Tibial artery (tissue), 4 donors: ENCODE measurements at regions not wholly inside any gene's neighbourhood (a gene's known extent, or its start where the extent isn't known, plus 50 kb on each side); places are given as distances from the start of the nearest gene placed in this dataset.

Source experiments
- DNase-seq, 2 donors: peaks; one replicate each; pipeline ENCODE4 v3.0.0-alpha.2; 2019
- H3K27ac ChIP-seq, 2 donors: fragments of 200-600 bp; sonication (generic) in 1 of 2; 1 replicate in 1 of 2; 2 replicates in 1 of 2; pipeline ENCODE4 v1.5.1; 2018 to 2019; ENCODE audit warnings: mild to moderate bottlenecking in 1 of 2
- H3K27me3 ChIP-seq, 2 donors: fragments of 200-600 bp; sonication (generic) in 1 of 2; one replicate each; pipeline versions ENCODE4 v1.5.1 to v1.6.0; 2016 to 2019
- H3K36me3 ChIP-seq, 3 donors: fragments of 200-600 bp; sonication (generic) in 2 of 3; one replicate each; pipeline ENCODE4 v1.5.1; 2016 to 2019; ENCODE audit warnings: mild to moderate bottlenecking in 2 of 3
- H3K4me1 ChIP-seq, 4 donors: fragments of 200-600 bp; sonication (generic) in 2 of 4; 1 replicate in 3 of 4; 2 replicates in 1 of 4; pipeline ENCODE4 v1.5.1; 2016 to 2019
- H3K4me3 ChIP-seq, 2 donors: fragments of 200-600 bp; sonication (generic) in 1 of 2; 1 replicate in 1 of 2; 2 replicates in 1 of 2; pipeline ENCODE4 v1.5.1; 2018 to 2019; ENCODE audit warnings: mild to moderate bottlenecking in 2 of 2
- H3K9me3 ChIP-seq, 3 donors: fragments of 200-600 bp; sonication (generic) in 1 of 3; one replicate each; pipeline ENCODE4 v1.5.1; 2016 to 2019
- CTCF ChIP-seq, 2 experiments: fragments of 200-600 bp in 1 of 2; fragments of 450-650 bp in 1 of 2; IDR thresholded peaks; one replicate each; pipeline ENCODE4 v1.5.1; 2017 to 2019; ENCODE audit warnings: antibody characterized with exemption in 2 of 2, mild to moderate bottlenecking in 1 of 2, moderate library complexity in 1 of 2
- intact Hi-C: fragments of 100-400 bp; cut with DNase I; formaldehyde crosslinking; loops from one replicate; pipeline ENCODE4 v1.15.0; 2023; ENCODE audit warnings: low total_unique reads

DNA sequence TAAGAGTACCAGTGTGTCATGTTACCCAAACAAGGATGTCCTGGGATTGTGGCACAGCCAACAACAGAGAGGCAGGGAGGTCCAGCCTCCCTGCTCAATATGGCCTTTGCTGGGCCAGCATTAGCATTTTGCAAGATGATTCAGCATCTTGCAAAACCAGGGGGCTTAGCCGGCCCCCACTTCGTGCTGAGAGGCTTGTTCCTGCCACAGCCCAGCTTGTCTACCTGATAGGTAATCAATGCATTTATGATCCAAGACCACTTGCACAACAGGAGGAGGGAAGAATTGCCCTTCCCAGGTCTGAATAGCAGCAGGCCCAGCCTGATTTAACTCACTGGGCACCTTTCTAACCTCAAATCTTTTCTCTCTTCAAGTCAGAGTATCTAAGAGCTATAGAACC is 189.0 kb upstream of the SYT13 start:
- intact Hi-C loops = no loop called here

GRCh38 chr11:45473341-45473895 is 187.3 kb upstream of the SYT13 start:
- intact Hi-C loops = no loop called here
- H3K36me3 ChIP-seq = no peaks in the 10 kb centered on the region
- H3K9me3 ChIP-seq = no peaks in the 10 kb centered on the region
- no peak overlapping the region for H3K4me3 ChIP-seq
- TF ChIP-seq CTCF (IDR thresholded peaks at IDR 0.05) = no peak
- DNase-seq = peak in 1 of 2 donors; percentile 42
- peaks cover 0 to 4% of the 10 kb centered on the region in 2 donors for H3K27me3 ChIP-seq
- no peak overlapping the region for H3K27ac ChIP-seq
- H3K4me1 ChIP-seq = peaks cover 0 to 5% (median 0%) of the 10 kb centered on the region in 4 donors

More for the DNA sequence above, 189.0 kb upstream of the SYT13 start:
- H3K9me3 ChIP-seq = no peaks in the 10 kb centered on the region
- H3K27ac ChIP-seq = no peak overlapping the region
- no peak for TF ChIP-seq CTCF (IDR thresholded peaks at IDR 0.05)
- DNase-seq = peak in 1 of 2 donors; percentile 16
- H3K36me3 ChIP-seq = no peaks in the 10 kb centered on the region
- peaks cover 0 to 1% (median 0%) of the 10 kb centered on the region in 4 donors for H3K4me1 ChIP-seq
- H3K27me3 ChIP-seq = peaks cover 0 to 4% of the 10 kb centered on the region in 2 donors
- no peak overlapping the region for H3K4me3 ChIP-seq

DNA sequence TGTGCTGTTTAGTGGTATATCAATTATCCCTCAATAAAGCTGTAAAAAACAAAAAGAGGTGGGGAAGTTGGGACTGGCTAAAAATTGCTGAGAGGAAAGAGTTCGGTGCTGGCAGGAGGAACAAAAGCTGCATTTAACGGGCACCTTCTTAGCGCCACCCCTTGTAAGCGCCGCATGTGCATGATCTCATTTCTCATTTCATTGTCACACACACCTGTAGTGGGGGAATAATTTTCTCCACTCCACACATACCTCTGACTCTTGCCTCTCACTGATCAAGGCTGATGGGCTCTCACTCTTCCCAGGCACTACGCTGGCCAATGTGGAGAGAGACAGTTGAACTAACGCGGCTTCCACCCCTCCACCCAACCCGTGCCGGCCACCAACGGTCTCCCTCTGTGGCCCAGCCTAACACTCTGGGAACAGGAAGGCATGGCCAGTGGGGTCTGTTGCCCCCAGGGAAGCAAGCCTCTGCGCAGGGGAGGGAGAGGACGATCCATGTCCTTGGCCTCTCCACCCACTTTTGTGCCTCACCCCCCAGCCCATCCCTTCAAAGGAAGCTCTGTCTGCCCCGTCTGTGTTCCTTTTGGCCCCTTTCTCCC is 186.7 kb upstream of the SYT13 start:
- peak in 1 of 2 donors; percentile 49 for DNase-seq
- H3K9me3 ChIP-seq = no peaks in the 10 kb centered on the region
- intact Hi-C loops = no loop called here
- TF ChIP-seq CTCF (IDR thresholded peaks at IDR 0.05) = no peak
- H3K27ac ChIP-seq = no peak overlapping the region
- H3K4me1 ChIP-seq = peaks cover 0 to 5% (median 0%) of the 10 kb centered on the region in 4 donors
- H3K27me3 ChIP-seq = peaks cover 0 to 2% of the 10 kb centered on the region in 2 donors
- H3K36me3 ChIP-seq = no peaks in the 10 kb centered on the region
- H3K4me3 ChIP-seq = no peak overlapping the region

GRCh38 chr11:45471266-45471665 is 185.1 kb upstream of the SYT13 start:
- Histone ChIP-seq H3K27me3 (peaks cover 0 to 2% of the 10 kb centered on the region in 2 donors), H3K9me3 (no peaks in the 10 kb centered on the region), H3K27ac (no peak overlapping the region), H3K4me1 (peaks cover 0 to 5% (median 0%) of the 10 kb centered on the region in 4 donors), H3K36me3 (no peaks in the 10 kb centered on the region), H3K4me3 (no peak overlapping the region)
- TF ChIP-seq CTCF (IDR thresholded peaks at IDR 0.05) = no peak
- DNase-seq = no peak
- intact Hi-C loops = no loop called here

- Histone ChIP-seq H3K36me3 (no peaks in the 10 kb centered on the region), H3K9me3 (no peaks in the 10 kb centered on the region), H3K27ac (no peak overlapping the region), H3K27me3 (peaks cover 0 to 2% of the 10 kb centered on the region in 2 donors), H3K4me3 (no peak overlapping the region), H3K4me1 (peaks cover 0 to 5% (median 0%) of the 10 kb centered on the region in 4 donors)
- no peak for DNase-seq
- intact Hi-C loops = no loop called here
- no peak for TF ChIP-seq CTCF (IDR thresholded peaks at IDR 0.05)
Observed at GRCh38 chr11:45470794-45471167, 184.6 kb upstream of the SYT13 start.
